Hematopoietic multipotent progenitor cell treated with erythropoietin and hydrocortisone succinate and interleukin-3 and kit ligand, for 6 days (in vitro differentiated cells): ENCODE measurements at regions not wholly inside any gene's neighbourhood (a gene's known extent, or its start where the extent isn't known, plus 50 kb on each side); places are given as distances from the start of the nearest gene placed in this dataset.
"Not testable (repeated sequence)": the region's sequence is repeated elsewhere in the genome, so short reads cannot be mapped to it uniquely, and the experiment has no call there.

Experiments
- DNase-seq: peaks from one replicate; pipeline ENCODE4 v3.0.0-alpha.2; 2015

DNA sequence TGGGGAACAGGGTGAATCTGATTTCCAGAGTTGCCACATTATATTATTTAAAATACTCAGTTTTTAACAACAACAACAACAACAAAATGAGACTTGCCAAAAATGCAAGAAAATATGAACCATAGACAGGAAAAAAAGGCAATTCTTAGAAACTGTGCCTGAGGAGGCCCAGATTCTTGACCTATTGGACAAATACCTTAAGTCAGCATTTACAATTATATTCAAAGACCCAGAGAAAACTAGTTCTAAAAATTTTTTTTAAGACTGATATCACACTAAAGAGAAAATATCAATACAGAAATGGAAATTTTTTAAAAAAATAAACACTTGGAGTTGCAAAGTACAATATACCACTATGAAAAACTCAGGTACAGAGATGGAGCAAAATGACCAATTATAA lies 152.8 kb upstream of the LYPLAL1 start:
- DNase-seq: no peak

DNA sequence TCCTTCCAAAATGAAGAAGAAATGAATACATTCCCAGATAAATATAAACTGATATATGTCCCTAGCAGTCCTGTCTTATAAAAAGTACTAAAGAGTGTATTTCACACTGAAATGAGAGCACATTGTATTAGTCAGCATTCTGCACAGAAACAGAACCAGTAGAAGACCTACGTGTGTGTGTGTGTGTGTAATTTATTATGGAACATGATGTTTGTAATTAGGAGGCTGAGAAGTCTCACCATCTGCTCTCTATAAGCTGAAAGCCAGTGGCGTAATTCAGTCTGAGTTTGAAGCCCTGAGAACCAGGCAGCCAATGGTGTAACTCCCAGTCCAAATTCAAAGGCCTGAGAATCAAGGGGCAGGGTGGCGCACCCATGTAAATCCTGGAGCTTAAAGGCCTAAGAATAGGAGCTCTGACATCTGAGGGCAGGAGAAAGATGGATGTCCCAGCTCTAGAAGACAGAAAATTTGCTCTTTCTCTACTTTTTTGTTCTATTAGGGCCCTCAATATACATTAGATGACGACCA lies 146.5 kb upstream of the LYPLAL1 start:
- no peak for DNase-seq

DNA sequence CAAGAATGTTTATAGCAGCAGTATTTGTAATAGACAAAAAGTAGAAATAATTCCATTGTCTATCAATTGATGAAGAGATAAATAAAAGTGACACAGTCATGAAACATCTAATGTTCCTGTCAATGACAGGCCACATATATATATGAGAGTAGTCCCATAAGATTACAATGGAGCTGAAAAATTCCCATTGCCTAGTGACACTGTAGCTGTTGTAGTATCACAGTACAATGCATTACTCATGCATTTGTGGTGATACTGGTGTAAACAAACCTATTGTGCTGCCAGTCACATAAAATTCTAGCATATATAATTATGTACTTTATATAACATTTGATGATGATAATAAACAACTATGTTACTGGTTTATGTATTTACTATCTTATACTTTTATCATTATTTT lies 141.9 kb upstream of the LYPLAL1 start:
- no peak for DNase-seq

DNA sequence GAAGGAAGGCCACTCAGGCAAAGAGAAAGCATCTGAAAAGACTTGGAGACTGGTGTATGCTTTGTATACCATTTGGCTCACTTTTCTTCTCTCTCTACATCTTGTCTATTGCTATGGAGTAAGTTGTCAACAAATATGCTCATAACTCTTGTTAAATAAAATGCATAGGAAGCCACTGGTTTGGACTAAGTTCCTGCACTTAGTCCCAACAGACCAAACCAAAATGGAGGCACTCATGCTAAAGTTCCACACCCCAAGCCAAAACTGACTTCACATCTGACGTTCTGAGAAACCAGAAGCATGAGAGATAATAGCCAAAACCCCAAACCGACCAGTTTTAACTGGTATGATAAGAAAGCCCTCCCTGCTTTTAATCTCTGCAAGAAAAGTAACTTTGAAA lies 135.3 kb upstream of the LYPLAL1 start:
- DNase-seq: no peak

DNA sequence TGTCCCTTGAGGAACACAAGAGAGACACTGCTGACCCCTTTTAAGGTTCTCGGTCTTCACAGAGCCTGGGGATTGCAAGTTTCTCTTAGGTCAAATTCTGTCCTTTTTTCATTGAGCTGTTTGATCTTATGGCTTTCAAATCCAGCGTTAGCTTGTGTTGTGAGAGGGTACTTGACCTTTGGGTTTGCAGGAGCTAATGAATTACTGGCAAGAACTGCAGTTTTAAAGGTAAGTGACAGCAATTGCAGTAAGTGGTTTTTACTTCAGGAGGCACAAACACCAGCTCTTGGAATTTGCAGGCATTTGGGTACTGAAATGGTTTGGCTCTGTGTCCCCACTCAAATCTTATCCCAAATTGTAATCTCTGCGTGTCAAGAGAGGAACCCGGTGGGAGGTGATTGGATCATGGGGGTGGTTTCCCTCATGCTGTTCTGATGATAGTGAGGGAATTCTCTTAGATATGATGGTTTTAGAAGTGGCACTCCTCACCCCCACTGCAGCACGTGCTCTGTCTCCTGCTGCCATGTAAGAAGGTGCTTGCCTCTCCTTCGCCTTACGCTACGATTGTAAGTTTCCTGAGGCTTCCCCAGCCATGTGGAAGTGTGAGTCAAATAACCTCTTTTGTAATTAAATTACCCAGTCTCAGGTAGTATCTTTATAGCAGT lies 134.5 kb upstream of the LYPLAL1 start:
- DNase-seq: no peak

DNA sequence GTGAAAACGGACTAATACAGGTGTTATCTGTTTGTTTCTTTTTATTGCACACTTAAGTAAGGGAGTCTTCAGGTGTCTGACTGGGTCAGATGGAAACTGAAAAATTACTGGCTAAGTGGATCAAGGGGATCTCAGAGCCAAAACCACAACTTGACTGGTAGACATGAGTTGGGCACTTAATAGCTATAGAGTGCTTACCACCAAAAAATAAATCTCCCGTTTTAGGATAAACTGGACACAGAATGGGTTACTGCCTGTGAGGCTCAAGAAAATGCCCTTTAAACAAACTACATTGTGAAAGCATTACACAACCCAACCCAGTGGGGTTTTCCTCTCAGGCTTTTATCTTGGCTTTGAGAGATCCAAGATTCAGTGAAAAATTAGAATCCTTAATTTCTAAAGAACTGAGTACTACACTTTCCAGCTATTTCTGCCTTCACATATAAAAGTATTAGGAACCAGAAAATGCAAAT lies 134.0 kb upstream of the LYPLAL1 start:
- no peak for DNase-seq

DNA sequence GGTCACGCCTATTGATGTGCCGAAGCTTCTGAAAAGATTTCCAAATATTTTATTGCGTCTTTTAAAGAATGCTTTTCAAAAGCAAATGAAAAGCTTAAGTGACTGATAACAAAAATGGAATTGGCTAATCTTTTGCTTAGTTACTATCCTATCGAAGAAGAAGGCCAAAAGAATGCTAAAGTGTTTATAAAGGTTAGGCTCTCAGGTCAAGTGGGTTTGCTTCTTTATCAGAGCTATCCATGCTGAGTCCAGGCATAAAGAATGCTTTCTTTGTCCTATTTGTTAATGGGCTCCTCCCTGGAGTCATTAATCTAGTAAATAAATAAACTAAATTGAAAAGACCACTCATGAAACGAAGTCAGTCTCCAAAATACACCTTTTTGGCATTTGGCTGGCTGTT lies 133.4 kb upstream of the LYPLAL1 start:
- no peak for DNase-seq

DNA sequence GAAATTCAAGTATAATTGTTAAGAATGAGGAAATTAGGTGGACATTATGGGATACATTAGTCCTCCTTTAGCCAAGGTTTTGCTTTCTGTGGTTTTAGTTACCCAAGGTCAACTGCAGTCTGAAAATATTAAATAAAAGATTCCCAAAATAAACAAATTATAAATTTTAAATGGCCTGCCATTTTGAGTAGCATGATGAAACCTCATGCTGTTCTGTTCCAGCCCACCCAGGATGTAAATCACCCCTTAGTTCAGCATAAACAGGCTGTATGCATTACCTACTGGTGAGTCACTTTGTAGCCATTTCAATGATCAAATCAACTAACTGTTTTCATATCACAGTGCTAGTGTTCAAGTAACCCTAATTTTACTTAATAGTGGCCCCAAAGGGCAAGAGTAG lies 132.5 kb upstream of the LYPLAL1 start:
- no peak for DNase-seq

DNA sequence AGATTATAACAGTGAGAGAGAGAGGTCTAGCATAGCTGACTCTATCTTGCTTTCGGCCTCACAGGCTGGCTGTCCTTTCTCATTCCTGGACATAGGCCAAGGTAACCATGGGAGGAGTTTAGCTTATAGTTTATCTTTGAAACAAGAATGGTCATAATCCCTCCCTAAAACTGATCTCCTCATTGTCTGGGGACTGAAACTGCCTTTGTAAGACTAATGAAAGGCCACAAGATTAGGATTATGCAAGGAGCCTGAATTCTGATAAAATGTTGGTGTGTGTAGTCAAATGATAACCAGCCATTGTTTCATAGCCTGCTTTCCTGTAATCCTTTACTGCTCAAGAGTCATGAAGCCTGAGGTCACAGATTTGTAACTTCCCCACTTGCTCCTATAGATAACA lies 131.9 kb upstream of the LYPLAL1 start:
- no peak for DNase-seq

DNA sequence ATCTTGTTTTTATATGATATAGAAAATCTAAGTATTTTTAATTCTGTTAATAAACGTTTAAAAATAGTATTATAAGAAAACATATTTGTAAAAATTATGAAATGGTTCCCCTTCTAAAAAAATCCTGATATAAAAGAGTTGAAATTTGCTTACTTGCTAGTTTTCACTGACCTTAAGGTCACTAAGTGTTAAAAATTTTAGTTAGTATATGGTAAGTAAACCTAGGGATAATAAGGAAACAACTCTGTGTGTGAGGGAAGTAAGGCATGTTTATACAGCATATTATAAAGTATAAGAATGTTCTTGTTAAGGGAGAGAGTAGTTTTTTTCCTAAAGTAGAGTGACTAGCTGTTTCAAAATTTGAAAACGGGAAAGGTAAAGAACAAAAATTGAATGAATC lies 130.9 kb upstream of the LYPLAL1 start:
- no peak for DNase-seq

DNA sequence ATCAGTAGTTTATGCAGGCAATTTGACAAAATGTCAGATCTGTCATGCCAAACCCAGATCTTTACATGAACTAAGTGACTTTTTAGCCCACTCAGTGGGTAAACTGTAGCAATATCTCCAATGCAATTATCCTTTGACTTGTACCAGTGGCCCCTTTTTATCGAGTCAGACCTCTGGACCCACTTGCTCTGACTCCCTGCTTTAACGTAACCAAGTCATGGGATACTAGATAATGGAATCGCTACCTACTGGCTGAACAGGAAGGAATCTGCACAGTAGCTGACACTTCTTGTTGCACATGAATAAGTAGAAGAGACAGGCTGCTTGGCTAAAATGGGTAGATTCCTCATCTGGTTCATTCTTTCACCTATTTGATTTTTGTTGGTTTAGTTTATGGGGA lies 128.4 kb upstream of the LYPLAL1 start:
- DNase-seq: no peak

DNA sequence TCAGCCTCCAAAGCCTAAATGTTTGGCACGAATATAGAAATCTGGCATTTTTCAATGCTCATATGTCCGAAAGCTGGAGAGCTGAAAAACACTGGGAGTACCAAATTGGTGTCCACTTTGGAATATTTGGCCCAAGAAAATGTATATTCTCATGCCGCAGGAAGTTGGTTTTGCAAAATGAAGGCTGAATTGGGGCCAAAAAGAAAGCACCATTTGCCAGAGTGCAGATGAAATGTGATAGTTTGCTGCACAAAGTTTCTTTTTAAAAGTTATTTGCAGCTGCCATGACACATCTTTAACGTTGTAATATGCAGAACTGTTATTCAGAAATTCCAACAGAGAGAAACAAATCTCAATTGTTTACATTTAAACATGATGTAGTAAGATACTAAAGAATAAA lies 124.2 kb upstream of the LYPLAL1 start:
- no peak for DNase-seq

DNA sequence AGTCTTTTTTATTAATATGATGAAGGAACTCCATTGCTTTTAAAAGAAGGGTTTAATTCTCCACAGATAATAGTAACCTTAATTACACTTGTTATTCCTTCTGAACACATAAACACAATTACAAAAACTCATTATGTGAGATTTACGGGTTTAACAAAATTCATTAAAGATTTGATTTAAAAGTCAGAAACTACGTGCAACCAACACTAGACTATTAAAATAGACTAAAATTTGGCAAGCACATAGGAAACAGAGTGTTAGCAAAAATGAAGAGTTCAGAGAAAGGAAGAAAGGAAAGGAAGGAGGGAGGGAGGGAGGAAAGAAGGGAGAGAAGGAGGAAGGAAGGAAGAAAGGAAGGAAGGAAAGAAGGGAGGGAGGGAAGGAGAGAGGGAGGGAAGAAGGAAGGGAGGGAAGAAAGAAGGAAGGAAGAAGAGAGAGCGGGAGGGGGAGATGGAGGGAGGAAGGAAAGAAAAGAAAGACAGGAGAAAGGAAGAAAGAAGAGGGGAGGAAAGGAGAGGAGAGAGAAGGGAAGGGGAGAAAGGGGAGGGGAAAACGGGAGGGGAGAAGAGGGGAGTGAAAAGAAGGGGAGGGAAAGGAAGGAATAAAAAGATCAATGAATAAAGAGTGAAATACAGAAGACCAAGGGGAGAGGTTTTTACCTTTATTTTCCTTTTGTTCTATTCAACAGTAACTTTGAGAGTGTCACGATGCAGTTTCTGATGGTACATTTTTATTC lies 123.4 kb upstream of the LYPLAL1 start:
- no peak for DNase-seq

DNA sequence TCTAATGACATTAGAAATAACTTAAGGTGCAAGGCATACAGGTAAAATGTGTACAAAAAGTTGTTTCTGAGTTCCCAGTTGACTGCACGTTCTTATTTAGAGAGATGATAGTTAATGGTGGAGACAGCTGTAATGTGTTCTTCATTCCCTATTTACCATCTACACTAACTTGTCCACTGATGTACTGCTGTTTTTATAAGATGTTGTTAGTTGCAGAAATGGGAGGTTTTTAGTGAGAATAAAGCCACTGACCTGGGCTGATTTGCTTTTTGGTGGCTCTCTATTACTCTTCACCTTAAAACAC lies 122.9 kb upstream of the LYPLAL1 start:
- DNase-seq: no peak

DNA sequence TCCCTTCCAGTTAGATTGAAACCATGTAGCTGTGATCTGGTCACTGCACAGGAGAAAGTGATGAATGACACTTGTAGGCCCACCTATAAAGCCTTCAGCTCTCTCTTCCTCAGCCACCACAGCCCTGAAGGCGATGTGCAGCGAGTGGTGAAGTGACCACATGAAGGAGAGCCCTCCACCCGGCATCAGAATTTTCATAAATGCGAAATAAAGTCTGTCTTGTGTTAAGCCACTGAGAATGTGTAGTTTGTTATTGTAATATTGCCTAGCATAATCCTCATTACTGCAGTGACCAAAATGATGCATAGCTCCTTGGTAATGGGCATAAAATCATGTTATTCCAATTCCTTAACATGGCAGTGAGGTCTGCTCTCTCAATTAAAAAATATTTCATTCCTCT lies 122.1 kb upstream of the LYPLAL1 start:
- no peak for DNase-seq

DNA sequence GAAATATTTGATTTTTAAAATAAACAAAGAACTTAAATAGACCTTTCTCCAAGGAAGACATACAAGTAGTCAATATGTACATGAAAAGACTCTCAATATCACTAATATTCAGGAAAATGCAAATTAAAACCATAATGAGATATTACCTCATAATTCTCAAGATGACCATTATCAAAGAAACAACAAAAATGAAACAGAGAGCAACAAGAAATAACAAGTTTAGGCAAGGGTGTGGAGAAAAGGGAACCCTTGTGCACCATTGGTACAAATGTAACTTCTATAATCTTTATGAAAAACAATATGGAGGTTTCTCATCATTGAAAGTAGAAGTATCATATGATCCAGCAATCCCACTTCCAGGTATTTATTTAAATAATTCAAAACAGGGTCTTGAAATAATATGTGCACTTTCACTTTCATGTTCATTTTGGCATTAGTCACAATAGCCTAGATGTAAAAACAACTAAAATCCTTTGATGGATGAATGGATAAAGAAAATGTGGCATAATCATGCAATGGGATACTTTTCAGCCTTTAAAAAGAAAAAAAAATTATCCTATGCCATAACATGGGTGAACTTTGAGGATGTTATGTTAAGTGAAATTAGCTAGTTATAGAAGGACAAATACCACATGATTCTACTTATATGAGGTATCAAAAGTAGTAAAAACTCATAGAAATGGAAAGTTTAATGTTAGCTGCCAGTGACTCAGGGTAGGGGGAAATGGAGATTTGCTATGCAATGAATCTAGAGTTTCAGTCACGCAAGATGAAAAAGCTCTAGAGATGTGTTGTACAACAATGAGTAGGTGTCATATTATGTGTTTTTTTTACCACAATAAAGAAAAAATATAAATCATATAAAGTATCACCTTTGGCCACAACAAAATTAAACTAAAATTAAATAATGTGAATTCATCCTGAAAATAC lies 114.5 kb upstream of the LYPLAL1 start:
- DNase-seq: no peak

DNA sequence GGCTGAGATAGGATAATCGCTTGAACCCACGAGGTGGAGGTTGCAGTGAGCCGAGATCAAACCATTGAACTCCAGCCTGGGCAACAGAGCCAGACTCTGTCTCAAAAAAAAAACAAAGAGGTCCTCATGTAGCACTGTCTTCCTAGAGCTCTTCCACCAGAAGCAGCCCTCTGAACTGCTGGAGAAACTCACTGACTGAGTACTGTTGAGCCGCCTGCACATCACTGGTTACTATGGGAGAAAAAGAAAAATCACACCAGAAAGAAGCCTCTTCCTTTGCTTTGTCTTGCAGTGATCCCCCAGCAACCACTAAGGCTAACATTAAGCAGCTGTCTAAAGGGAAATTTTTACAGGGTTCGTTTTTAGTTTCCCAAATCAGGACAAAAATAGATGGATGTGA lies 112.9 kb upstream of the LYPLAL1 start:
- DNase-seq: no peak

DNA sequence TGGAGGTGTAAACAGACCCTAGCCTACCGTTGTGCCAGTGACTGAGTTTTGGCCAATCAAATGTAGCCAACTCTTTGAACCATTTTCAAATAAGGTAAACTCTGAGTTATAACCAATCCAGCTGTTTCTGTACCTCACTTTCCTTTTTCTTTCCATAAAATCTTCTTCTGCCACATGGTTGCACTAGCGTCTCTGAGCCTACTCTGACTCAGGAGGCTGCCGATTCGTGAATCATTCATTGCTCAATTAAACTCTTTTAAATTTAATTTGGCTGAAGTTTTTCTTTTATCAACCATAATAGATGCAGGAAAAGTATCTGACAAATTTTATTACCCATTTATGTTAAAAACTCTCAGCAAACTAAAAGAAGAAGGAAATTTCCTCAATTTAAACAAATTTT lies 111.5 kb upstream of the LYPLAL1 start:
- no peak for DNase-seq

DNA sequence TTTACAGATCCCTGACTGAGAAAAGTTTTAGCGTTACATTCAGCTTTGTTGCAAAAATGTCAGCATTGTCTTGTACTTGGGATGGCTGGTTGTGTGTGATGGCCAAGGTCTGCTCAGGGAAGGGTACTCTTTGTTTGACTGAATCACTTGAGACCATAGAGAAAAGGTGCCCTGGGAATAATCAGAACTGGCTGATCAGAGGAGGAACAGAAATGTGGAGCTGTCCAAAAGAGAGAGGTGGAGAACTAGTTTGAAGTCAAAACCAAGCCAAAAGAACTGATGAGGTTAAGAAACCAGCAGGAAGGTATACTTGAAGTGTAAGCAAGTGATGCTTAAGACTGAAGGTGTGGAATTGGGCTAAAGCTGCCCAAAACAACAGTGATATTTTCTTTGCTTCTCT lies 107.6 kb upstream of the LYPLAL1 start:
- DNase-seq: no peak

DNA sequence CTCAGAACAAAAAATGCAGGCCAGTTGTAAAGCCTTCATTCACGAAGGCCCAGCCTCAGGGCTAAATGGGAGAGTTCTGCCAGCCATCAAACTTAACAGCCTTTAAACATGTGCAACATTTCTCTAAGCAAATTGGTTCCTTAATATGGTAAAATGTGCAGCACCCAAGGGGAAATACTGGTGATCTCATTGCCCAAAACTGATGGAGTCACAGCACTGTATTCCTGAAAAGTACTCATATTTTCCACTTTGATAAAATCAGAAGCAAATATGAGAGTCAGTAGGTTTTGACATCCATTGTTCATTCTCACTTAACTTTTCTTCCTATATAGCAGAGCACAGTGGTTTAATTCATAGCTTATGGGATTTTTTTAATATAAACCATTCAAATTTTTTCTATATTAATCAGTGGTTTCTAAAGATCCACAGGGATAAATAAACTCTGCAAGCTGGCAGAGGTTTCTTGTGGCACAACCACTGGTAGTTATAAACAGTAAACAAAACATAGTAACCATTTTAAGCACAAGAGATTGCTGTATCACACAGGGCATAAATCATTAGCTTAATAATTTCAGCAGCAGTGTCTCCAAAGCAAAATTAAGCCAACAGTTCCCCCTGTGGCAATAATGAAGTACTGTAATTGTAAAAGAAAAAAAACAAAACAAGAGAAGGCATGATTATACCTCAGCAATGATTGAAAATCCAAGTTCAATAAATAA lies 106.9 kb upstream of the LYPLAL1 start:
- DNase-seq: peak; percentile 4

DNA sequence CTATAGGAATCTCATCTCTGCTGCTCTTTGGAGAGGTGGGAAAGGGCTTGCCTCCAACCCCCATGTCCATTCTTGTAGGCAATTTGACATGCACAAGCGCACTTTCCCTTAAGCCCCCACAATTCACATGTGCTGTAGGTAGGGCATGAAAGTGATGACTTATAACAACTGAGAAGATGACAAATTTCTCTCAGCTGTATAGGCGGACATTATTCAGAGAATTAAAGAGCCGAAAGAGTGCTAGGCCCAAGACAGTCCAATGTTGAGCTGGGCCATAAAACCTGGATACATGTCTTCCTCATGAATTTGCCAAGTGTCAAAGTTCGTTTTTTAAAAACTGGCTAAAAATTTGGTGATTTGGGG lies 106.3 kb upstream of the LYPLAL1 start:
- no peak for DNase-seq

DNA sequence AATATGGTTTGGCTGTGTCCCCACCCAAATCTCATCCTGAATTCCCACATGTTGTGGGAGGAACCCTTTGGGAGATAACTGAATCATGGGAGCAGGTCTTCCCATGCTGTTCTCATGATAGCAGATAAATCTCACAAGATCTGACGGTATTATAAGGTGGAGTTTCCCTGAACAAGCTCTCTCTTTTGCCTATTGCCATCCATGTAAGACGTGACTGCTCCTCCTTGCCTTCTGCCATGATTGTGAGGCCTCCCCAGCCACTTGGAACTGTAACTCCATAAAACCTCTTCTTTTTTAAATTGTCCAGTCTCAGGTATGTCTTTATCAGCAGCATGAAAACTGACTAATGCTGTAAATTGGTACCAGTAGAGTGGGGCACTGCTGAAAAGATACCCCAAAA lies 103.3 kb upstream of the LYPLAL1 start:
- DNase-seq: not testable (repeated sequence)

DNA sequence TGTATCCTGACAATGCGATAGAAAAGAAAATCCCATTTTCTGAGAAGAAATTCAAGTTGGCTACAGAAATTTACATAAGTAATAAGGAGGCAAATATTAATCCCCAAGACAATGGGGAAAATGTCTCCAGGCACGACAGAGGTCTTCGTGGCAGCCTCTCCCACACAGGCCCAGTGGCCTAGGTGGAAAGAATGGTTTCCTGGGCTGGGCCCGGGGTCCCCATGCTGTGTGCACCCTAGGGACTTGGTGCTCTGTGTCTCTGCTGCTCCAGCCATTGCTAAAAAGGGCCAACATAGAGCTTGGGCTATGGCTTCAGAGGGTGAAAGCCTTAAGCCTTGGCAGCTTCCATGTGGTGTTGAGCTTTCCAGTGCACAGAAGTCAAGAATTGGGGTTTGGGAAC lies 102.5 kb upstream of the LYPLAL1 start:
- DNase-seq: no peak
